GM06990 (cell line): ENCODE measurements at regions not wholly inside any gene's neighbourhood (a gene's known extent, or its start where the extent isn't known, plus 50 kb on each side); places are given as distances from the start of the nearest gene placed in this dataset.

ENCODE experiments used
- DNase-seq: peaks from one replicate; pipeline ENCODE4 v3.0.0-alpha.2; 2011; ENCODE audit not compliant: insufficient read length; ENCODE audit errors: extremely low read depth
- H3K27me3 ChIP-seq: replicated peaks from 2 replicates; pipeline ENCODE4 v1.6.0; 2011; ENCODE audit warnings: low read length; ENCODE audit not compliant: control insufficient read depth, insufficient read depth
- H3K36me3 ChIP-seq: 2 replicates; pipeline ENCODE4 v1.5.1; 2011; ENCODE audit warnings: low read length; ENCODE audit not compliant: control insufficient read depth, insufficient read depth
- H3K4me3 ChIP-seq: replicated peaks from 2 replicates; pipeline ENCODE4 v1.5.1; 2011; ENCODE audit warnings: low read depth, mild to moderate bottlenecking, control low read depth, low read length
- CTCF ChIP-seq: IDR thresholded peaks from 2 replicates; pipeline ENCODE4 v1.5.1; 2011; ENCODE audit warnings: low read length, control low read depth, mild to moderate bottlenecking, inconsistent platforms; ENCODE audit not compliant: insufficient read depth, poor library complexity, severe bottlenecking

DNA sequence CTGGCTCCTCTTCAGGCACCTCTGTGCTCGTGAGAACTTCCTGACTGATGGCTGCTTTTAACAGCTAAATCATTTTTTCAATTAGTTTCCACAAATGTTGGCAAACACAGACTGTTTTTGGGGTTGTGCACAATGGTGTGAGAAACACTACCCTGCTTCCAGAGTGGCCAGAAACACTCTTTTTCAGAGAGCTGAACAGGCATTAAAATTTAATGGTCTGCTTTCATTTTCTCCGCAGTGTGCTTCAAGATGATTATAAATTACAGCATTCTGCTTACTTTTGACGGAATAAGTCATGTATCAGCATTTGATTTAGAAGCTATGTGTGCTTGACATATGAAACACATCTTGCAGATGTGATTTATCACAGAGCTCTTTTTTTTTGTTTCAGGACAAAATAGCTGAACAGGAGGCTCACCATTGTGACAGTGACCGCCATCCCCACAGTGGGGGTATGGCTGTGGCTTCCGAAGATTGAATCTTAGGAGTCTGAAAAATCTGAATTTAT, 454.5 kb upstream of the ZNF608 start:
- peak overlapping the region; percentile 45 for H3K4me3 ChIP-seq
- TF ChIP-seq CTCF, result no peak

GRCh38 chr5:125201446-125202052, 455.1 kb upstream of the ZNF608 start:
- H3K36me3 ChIP-seq, result no peaks in the 10 kb centered on the region
- no peak overlapping the region for H3K4me3 ChIP-seq
- no peaks in the 10 kb centered on the region for H3K27me3 ChIP-seq
- TF ChIP-seq CTCF, result no peak
- DNase-seq, result no peak

More for the DNA sequence above, 454.5 kb upstream of the ZNF608 start:
- Histone ChIP-seq H3K36me3 (no peaks in the 10 kb centered on the region), H3K27me3 (no peaks in the 10 kb centered on the region)
- DNase-seq, result no peak

DNA sequence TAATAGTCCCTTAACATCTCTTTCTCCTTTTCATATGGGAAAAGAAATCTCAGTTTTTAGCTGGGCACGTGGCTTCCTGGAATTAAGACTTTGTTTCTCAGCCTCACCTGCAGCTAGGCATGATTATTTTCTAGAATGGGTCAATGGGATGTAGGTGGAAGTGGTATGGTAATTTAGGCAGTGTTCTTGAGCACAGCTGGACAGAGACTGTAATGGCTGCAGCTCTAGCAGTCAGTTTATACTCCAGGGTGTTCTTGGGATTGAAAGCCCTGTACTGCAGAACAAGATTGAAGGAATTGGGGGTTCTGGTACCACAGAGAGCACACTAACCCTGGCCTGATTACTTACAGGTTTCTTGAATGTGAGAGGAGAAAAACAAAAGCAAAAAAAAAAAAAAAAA, 455.9 kb upstream of the ZNF608 start:
- H3K36me3 ChIP-seq, result no peaks in the 10 kb centered on the region
- H3K4me3 ChIP-seq, result no peak overlapping the region
- TF ChIP-seq CTCF, result no peak
- DNase-seq, result no peak
- H3K27me3 ChIP-seq, result no peaks in the 10 kb centered on the region

GRCh38 chr5:125202871-125203438, 456.5 kb upstream of the ZNF608 start:
- Histone ChIP-seq H3K27me3 (no peaks in the 10 kb centered on the region), H3K36me3 (no peaks in the 10 kb centered on the region), H3K4me3 (no peak overlapping the region)
- DNase-seq, result no peak
- TF ChIP-seq CTCF, result no peak

- no peaks in the 10 kb centered on the region for H3K36me3 ChIP-seq
- TF ChIP-seq CTCF, result no peak
These were observed 457.5 kb upstream of the ZNF608 start for GRCh38 chr5:125203912-125204311.

More at GRCh38 chr5:125203912-125204311, 457.5 kb upstream of the ZNF608 start:
- Histone ChIP-seq H3K4me3 (no peak overlapping the region), H3K27me3 (no peaks in the 10 kb centered on the region)
- no peak for DNase-seq
